ENCODE measurements at regions not wholly inside any gene's neighbourhood (a gene's known extent, or its start where the extent isn't known, plus 50 kb on each side); places are given as distances from the start of the nearest gene placed in this dataset.

- TF ChIP-seq, protein P1, sequence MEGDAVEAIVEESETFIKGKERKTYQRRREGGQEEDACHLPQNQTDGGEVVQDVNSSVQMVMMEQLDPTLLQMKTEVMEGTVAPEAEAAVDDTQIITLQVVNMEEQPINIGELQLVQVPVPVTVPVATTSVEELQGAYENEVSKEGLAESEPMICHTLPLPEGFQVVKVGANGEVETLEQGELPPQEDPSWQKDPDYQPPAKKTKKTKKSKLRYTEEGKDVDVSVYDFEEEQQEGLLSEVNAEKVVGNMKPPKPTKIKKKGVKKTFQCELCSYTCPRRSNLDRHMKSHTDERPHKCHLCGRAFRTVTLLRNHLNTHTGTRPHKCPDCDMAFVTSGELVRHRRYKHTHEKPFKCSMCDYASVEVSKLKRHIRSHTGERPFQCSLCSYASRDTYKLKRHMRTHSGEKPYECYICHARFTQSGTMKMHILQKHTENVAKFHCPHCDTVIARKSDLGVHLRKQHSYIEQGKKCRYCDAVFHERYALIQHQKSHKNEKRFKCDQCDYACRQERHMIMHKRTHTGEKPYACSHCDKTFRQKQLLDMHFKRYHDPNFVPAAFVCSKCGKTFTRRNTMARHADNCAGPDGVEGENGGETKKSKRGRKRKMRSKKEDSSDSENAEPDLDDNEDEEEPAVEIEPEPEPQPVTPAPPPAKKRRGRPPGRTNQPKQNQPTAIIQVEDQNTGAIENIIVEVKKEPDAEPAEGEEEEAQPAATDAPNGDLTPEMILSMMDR (IDR thresholded peaks at IDR 0.05; ENCODE audit: low read depth, low read length), result no peak
- H3K9me3 ChIP-seq (ENCODE audit: severe bottlenecking), result no peaks in the 10 kb centered on the region
- no peaks in the 10 kb centered on the region for H3K36me3 ChIP-seq
- no peak overlapping the region for H3K27ac ChIP-seq
- H3K4me3 ChIP-seq (ENCODE audit: low read depth, low read length), result no peak overlapping the region
- no peak for DNase-seq
- peaks cover 10% of the 10 kb centered on the region for H3K27me3 ChIP-seq (ENCODE audit: insufficient read depth, low read depth, severe bottlenecking)
Measured at GRCh38 chr10:43955978-43956377, 307.3 kb upstream of the ZNF32 start.

DNA sequence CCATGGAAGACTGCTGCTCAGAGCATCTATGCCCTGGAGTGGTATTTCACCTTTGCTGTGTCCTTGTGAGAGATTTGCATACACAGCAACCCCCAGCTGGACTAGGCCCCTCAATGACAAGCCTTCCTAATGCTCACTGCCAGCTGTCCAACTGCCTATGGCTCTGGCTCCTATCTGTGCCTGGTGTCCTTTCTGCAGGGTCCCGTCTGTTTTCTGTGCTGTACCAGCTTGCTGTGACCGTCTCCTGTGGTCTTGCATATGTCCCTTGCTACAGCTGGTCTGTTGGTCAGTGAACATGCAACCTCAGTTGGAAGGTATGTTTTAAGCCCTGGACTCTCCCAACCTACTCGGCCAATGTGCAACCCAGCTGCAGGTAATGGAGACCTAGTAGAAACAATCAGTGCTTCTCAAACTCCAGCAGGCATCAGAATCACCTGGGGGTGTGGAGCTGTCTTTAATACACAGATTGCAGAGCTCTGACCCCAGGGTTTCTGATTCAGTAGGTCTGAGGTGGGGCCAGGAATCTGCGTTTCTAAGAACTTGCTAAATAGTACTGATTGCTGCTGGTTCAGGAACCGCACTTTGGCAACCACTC lies 306.4 kb upstream of the ZNF32 start:
- Histone ChIP-seq H3K27ac (no peak overlapping the region), H3K27me3 (ENCODE audit: insufficient read depth, low read depth, severe bottlenecking) (peaks cover 3% of the 10 kb centered on the region), H3K4me3 (ENCODE audit: low read depth, low read length) (no peak overlapping the region), H3K9me3 (ENCODE audit: severe bottlenecking) (no peaks in the 10 kb centered on the region), H3K36me3 (no peaks in the 10 kb centered on the region)
- peak; percentile 19 for DNase-seq
- TF ChIP-seq, protein P1 (IDR thresholded peaks at IDR 0.05; ENCODE audit: low read depth, low read length), result no peak

- Histone ChIP-seq H3K9me3 (ENCODE audit: severe bottlenecking) (no peaks in the 10 kb centered on the region), H3K36me3 (no peaks in the 10 kb centered on the region), H3K27me3 (ENCODE audit: insufficient read depth, low read depth, severe bottlenecking) (no peaks in the 10 kb centered on the region), H3K27ac (no peak overlapping the region), H3K4me3 (ENCODE audit: low read depth, low read length) (no peak overlapping the region)
- DNase-seq, result no peak
- TF ChIP-seq, protein P1 (IDR thresholded peaks at IDR 0.05; ENCODE audit: low read depth, low read length), result no peak
Measured at GRCh38 chr10:43953672-43954071, 305.0 kb upstream of the ZNF32 start.

DNA sequence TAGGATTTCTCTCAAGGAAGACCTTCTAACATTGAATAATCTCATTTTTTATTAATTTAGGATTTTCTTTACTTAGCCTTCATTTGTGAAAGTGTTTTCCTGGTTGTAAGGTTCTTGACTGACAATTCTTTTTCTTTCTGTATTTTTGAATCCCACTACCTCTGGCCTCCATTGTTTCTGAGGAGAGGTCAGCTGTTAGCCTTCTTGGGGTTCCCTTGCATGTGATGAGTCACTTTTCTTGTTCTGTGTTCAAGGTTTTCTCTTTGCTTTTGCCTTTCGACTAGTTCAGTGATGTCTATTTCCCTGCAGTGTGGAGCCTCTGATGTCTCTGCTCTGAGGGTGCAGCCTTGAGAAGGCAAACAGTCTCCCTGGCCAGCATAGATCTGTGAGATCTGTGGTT lies 304.1 kb upstream of the ZNF32 start:
- no peaks in the 10 kb centered on the region for H3K27me3 ChIP-seq (ENCODE audit: insufficient read depth, low read depth, severe bottlenecking)

GRCh38 chr10:43949351-43949750 lies 300.7 kb upstream of the ZNF32 start:
- Histone ChIP-seq H3K9me3 (ENCODE audit: severe bottlenecking) (no peaks in the 10 kb centered on the region), H3K27me3 (ENCODE audit: insufficient read depth, low read depth, severe bottlenecking) (no peaks in the 10 kb centered on the region), H3K36me3 (no peaks in the 10 kb centered on the region), H3K4me3 (ENCODE audit: low read depth, low read length) (no peak overlapping the region), H3K27ac (no peak overlapping the region)
- TF ChIP-seq, protein P1 (IDR thresholded peaks at IDR 0.05; ENCODE audit: low read depth, low read length), result no peak
- no peak for DNase-seq

More for the DNA sequence above, 304.1 kb upstream of the ZNF32 start:
- no peak overlapping the region for H3K4me3 ChIP-seq (ENCODE audit: low read depth, low read length)
- TF ChIP-seq, protein P1 (IDR thresholded peaks at IDR 0.05; ENCODE audit: low read depth, low read length), result no peak
- H3K27ac ChIP-seq, result no peak overlapping the region
- no peaks in the 10 kb centered on the region for H3K36me3 ChIP-seq
- no peaks in the 10 kb centered on the region for H3K9me3 ChIP-seq (ENCODE audit: severe bottlenecking)
- DNase-seq, result no peak

GRCh38 chr10:43946445-43946844 lies 297.8 kb upstream of the ZNF32 start:
- H3K27me3 ChIP-seq (ENCODE audit: insufficient read depth, low read depth, severe bottlenecking), result no peaks in the 10 kb centered on the region
- H3K4me3 ChIP-seq (ENCODE audit: low read depth, low read length), result no peak overlapping the region
- TF ChIP-seq, protein P1 (IDR thresholded peaks at IDR 0.05; ENCODE audit: low read depth, low read length), result no peak
- H3K9me3 ChIP-seq (ENCODE audit: severe bottlenecking), result no peaks in the 10 kb centered on the region
- DNase-seq, result no peak
- H3K27ac ChIP-seq, result no peak overlapping the region
- H3K36me3 ChIP-seq, result no peaks in the 10 kb centered on the region

Measured in WERI-Rb-1 (cell line).